AG08396 (cell line): ENCODE measurements at regions not wholly inside any gene's neighbourhood (a gene's known extent, or its start where the extent isn't known, plus 50 kb on each side); places are given as distances from the start of the nearest gene placed in this dataset.
"Not testable (repeated sequence)": the region's sequence is repeated elsewhere in the genome, so short reads cannot be mapped to it uniquely, and the experiment has no call there.

Experiments used
- DNase-seq: peaks from one replicate; pipeline ENCODE4 v3.0.0; 2012; ENCODE audit warnings: low spot score, mixed read lengths

DNA sequence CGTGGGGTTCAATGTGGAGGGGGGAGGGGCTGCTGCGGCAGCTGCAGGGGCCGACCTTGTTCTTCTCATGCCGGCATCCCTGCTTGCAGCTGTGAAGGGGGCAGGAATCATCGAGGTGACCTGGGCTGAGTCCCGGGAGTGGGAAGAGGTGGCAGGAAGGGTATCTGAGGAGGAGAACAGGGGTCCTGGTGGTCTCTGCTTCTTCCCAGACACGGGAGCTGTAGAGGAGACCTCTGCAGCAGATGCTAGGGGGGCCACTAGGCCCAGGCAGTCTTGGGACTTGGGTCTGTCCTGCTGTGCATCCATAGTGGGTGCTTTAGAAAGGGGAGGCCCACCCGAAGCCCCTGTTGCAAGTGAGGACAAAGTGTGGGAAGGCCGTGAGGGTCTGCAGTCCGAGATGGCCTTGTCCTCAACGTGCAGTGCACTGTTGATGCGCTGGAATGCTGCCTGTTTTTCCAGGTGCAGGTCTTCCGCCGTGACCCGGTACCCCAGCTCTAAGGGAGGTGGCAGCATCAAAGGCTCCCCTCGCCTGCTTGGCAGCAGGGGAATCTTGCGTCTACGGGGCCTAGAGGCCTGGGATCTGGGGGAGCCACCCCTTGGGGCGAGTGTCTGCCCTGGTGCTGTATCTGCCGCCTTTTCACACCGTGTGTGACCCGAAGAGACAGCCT lies 1370.0 kb downstream of the CDH12 start:
- DNase-seq, result not testable (repeated sequence)

DNA sequence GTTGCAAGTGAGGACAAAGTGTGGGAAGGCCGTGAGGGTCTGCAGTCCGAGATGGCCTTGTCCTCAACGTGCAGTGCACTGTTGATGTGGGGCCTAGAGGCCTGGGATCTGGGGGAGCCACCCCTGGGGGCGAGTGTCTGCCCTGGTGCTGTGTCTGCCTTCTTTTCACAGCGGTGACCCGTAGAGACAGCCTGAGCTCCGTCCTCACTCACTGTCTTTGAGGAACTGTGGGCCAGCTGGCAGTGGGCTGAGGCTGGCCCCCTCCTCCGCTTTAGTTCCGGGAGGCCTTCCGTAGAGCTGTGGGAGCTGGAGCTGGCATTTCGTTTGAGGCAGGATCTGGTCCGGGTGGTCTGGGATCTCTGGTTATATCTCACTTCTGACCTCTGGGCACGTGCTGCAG lies 1370.6 kb downstream of the CDH12 start:
- not testable (repeated sequence) for DNase-seq

DNA sequence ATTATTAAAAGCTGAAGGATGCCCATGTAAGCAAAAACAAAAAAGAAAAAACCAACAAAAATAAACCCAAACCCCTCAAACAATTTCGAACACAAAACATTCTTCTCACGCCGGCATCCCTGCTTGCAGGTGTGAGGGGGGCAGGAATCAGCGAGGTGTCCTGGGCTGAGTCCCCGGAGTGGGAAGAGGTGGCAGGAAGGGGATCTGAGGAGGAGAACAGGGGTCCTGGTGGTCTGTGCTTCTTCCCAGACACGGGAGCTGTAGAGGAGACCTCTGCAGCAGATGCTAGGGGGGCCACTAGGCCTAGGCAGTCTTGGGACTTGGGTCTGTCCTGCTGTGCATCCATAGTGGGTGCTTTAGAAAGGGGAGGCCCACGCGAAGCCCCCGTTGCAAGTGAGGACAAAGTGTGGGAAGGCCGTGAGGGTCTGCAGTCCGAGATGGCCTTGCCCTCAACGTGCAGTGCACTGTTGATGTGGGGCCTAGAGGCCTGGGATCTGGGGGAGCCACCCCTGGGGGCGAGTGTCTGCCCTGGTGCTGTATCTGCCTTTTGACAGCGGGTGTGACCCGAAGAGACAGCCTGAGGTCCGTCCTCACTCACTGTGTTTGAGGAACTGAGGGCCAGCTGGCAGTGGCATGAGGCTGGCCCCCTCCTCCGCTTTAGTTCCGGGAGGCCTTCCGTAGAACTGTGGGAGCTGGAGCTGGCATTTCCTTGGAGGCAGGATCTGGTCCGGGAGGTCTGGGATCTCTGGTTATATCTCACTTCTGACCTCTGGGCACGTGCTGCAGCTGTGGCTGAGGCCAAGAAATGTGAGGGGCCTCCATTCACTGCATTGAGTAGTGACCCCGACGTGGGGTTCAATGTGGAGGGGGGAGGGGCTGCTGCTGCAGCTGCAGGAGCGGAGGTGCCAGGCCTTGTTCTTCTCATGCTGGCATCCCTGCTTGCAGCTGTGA lies 1371.5 kb downstream of the CDH12 start:
- not testable (repeated sequence) for DNase-seq

DNA sequence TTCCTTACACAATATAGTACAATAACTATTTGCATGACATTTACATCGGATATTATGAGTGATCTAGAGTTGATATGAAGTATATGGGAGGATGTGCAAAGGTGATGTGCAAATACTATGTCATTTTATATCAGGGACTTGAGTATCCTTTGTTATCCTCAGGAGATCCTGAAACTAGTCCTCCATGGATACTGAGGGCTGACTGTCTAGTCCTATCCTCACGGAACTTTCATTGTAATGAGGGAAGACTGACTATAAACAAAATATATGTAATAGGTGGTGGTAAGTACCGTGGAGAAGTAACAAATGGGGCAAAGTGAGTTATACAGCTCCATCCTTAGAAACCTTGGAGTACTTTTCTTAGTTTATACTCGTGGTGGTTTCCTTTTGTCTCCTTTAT lies 1373.1 kb downstream of the CDH12 start:
- DNase-seq, result not testable (repeated sequence)

DNA sequence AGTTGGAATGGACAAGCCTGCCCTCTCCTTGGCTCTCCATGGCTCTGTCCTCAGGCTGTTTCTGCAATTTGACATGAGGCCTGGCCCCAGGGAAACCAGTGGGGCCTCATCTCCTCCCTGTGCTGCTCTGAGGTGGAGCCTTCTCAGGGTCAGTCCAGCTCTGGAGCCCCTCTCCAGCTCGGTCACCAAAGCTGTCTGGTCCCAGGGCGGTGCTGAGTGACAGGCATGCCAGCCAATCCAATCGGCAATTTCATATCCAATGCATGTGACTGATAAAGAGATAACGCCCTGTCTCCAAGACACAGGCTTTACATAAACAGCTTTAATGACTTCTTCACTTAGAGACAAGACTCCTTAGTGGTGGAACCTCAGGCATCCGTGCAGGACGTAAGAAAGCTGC lies 1379.2 kb downstream of the CDH12 start:
- DNase-seq, result not testable (repeated sequence)

DNA sequence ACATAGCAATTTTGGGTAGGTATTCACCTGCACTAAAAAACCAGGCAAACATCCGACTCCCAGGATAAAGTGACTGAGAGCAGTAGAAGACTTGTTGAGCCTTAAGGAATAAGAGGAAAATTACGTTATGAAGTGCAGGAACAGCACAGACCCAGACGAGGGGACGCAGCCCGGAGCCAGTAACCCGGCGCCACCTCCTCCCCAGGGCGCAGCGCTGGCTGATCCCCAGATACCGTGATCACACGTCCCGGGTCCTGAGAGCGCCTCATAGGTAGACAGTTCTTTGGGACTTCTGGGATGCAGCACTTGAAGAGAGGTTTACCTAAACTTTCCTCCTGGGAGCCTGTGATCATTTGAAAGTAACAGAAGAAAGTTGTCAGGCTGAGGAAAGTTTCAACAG lies 1379.7 kb downstream of the CDH12 start:
- not testable (repeated sequence) for DNase-seq

DNA sequence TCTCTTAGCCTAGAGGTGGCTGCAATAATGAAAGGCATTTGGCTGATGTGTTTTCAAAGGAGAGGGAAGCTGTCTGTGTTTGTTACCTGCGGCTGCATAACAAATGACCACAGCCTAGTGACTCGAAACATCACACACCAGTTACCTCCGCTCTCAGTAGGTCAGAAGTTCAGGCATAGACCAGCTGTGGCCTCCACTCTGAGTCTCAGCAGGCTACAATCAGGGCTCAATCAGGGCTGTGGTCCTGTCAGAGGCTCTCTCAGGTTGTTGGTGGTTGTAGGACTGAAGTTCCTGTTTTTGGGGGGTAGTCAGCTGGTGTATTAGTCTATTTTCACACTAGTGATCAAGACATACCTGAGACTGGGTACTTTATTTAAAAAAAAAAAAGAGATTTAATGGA lies 1381.5 kb downstream of the CDH12 start:
- DNase-seq, result not testable (repeated sequence)

DNA sequence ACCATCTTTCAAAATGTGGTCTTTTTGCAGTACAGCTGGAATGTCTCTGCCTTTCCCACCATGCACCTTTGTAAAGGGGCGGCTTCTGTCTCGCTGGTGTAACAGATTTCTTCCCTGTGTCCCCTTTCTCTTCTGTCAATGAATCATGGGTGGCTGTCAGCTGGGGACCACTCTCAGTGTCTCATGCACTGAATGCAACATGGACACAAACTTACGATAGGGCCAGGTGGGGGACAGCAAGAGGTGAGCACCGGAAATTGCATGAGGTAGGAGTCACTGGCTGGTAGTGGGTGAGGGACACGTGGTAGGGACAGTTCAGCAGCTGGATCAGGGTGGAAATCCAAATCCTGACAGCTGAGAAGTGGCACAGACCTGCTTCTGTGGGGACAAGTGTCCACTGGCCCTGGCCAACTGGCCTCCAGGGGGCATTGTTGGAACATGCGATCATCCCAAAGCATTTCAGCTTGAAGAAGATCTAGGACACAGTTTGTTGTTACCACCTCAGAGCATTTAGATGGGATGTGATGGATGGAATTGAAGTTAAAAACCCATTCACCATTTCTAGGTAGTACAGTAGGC lies 1383.5 kb downstream of the CDH12 start:
- peak; percentile 13 for DNase-seq

DNA sequence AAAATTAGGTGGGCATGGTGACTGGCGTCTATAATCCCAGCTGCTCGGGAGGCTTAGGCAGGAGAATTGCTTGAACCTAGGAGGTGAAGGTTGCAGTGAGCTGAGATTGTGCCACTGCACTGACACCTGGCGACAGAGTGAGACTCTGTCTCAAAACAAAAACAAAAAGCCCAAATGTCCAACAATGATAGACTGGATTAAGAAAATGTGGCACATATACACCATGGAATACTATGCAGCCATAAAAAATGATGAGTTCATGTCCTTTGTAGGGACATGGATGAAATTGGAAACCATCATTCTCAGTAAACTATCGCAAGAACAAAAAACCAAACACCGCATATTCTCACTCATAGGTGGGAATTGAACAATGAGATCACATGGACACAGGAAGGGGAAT lies 1385.6 kb downstream of the CDH12 start:
- DNase-seq, result not testable (repeated sequence)

DNA sequence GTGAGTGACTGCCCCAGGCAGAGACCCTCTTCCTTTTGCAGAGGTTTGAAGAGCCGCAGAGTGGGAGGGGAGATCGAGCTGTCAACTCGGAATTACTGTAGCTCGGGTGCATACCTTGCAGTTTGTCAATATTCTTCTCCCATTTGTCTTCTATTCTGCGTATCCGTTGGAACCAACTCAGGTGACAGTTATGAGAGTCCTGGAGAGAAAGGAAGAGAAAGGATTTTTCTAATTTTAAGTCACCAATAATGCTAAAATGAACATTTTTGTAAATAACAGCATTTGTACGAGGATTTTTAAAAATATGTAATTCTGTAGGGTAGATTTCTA lies 1393.4 kb downstream of the CDH12 start:
- DNase-seq, result not testable (repeated sequence)

DNA sequence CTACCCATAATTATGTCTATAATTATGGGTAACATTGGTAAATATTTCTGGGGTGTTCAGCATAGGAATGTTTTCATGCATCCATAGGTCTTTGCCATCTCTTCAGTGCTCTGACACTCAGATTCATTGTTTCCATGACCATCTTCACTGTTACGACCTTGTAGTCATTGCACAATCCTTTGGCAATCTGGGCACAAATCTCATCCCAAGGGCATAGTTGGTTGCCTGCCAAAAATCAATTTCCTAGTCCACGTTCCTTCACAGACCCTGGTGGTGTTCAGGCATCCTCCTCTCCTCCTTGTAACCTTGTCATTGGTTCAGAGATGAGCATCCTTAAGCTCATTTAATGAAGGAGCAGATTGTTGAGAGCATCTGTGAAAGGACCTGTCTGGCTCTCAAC lies 1400.7 kb downstream of the CDH12 start:
- DNase-seq, result no peak

DNA sequence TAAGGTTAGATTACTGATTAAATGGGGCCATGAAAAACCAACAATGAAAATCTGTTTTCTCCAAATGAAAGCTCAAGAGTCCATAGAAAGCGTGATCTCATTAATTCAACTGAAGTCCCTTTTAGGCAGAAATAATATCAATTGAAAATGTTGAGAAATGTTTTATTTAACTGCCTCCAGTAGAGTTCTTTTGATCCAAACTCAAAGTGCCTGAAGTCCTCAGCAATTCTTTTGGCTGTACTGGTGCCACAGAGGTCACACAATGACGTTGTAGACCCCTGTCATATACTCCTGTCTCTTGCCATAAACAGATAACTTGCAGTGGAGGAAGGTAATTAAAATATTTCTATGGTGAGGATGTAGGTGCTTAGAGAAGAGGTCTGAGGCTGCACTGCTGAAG lies 1420.5 kb downstream of the CDH12 start:
- no peak for DNase-seq

DNA sequence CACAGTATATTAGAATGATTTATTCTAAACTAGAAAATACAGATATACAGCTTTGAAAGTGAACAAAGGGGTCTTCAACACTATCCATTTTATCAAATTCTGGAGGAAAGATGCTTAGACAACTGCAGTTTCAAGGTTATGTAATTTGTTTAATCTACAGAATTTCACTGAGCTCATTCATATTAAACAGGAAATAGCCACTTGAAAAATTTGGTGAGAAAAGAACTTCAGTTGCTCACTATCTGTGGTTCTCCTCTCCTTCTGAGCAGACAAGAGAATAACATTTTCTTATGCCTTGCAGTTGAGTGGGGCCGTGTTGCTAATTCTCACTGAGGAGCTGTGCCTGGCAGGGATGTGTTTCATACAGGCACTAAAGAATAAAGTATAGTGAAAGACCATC lies 1428.2 kb downstream of the CDH12 start:
- DNase-seq, result no peak

DNA sequence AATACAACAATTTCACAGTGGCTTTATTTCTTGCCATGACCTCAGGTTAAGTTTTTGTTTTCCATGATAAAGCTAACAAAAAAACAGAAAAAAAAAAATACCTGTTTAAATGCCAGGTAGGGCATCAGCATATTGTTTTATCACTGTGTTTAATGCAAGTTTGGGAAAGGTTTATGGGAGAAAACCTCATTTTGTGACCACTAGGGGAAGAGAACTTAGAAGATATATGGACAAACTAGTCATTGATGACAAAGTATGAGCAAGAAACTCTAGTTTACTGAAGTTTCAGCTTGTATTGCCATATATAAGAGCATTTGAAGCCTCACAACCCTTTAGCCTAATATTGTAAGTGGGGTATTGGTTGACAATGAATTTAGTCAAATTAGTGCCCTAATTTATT lies 1431.4 kb upstream of the CDH18 start:
- no peak for DNase-seq

DNA sequence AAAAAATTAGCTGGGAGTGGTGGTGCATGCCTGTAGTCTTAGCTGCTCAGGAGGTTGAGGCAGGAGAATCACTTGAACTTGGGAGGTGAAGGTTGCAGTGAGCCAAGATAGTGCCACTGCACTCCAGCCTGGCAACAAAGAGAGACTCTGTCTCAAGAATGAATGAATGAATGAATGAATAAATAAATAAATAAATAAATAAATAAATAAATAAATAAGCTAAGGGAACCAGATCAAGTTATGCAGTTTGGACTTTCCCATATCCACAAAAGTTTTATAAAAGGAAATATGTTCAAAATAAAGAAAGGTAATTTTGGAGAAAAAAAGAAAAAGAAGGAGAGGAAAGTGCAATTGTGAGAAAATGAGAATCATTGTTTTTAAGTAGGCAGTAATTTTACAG lies 1414.1 kb upstream of the CDH18 start:
- DNase-seq, result not testable (repeated sequence)

DNA sequence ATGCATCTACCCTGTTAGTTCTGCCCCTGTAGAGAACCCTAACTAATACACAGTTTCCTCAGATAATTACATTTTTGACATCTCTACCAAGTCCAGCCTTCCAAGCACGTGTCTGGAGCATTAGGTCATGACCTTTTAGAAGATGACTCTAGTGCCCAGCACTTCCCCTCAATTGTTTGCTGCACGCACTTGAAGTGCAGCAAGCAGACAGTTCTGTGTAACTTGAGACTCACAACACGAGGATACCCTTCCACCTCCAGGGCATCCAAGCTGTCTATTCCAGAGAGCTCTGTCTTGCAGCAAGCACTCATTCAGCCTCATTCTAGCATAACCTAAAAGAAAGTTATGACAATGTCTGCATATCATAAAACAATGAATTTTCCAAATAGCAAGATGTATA lies 1410.5 kb upstream of the CDH18 start:
- no peak for DNase-seq

DNA sequence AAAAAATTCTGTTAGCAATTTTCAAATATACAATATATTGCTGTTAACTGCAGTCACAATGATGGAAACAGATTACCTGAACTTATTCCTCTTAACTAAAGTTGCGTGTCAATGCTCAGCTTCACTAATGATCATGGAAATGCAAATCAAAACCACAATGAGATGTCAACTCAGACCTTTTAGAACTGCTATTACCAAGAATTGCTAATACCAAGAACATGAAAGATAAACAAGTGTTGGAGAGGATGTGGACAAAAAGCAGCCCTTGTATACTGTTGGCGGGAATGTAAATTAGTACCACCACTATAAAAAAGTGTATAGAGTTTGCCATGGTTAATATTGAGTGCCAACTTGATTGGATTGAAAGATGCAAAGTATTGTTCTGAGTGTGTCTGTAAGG lies 1409.7 kb upstream of the CDH18 start:
- no peak for DNase-seq

DNA sequence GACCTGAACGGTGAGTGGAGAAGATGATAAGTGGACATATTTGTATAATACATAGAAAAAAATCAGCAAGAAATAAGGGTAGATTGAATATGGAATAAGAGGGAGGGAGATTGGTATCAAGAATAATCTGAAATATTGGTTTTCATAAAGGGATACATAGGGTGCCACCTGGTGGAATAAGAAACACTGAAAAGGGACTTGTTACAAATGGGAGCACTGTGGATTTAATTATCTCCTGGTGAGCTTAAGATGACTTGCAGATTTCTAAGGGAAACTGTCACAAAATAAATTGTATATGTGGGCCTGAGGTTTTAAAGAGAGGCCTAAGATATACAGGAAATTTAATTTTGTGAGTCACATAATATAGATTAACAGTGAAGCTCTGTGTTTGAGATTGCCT lies 1403.5 kb upstream of the CDH18 start:
- no peak for DNase-seq

DNA sequence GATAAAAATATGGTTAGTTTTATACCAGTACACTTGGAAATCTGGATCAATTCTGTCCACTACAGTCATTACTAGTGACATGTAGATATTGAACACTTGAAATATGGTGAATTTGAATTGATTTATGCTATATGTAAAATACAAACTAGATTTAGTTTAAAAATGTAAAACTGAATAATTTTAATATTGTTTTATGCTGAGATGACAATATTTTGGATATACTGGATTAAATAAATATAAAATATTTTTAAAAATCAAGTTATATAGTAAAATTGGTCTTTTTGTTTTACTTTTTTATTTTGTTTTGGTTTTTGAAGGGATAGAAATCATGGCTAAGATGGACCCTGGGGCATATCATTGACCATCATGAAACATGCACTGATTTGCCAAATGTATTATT lies 1372.8 kb upstream of the CDH18 start:
- DNase-seq, result not testable (repeated sequence)

DNA sequence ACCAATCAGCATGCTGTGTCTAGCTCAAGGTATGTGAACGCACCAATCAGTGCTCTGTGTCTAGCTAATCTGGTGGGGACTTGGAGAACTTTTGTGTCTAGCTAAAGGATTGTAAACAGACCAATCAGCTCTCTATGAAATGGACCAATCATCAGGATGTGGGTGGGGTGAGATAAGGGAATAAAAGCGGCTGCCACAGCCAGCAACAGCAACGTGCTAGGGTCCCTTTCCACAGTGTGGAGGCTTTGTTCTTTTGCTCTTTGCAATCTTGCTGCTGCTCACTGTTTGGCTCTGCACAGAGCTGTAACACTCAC lies 1353.9 kb upstream of the CDH18 start:
- not testable (repeated sequence) for DNase-seq

DNA sequence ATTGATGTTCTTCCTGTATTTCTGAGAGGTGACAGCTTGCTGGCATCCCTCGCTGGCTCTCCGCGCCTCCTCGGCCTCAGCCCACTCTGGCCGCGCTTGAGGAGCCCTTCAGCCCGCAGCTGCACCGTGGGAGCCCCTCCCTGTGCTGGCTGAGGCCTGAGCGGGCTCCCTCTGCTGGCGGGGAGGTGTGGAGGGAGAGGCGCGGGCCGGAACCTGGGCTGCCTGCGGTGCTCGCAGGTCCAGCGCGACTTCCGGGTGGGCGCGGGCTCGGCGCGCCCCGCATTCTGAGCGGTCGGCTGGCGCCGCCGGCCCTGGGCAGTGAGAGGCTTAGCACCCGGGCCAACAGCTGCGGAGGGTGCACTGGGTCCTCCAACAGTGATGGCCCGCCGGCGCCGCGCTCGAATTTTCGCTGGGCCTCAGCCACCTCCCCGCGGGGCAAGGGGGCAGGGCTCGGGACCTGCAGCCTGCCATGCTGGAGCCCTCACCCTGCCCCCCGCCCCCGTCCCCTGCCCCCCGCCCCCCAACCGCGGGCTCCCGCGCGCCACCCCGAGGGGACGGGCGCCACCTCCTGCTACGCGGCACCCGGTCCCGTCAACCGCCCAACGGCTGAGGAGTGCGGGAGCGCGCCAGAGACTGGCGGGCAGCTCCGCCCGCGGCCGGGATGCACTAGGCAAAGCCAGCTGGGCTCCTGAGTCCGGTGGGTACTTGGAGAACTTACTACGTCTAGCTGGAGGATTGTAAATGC lies 1353.4 kb upstream of the CDH18 start:
- not testable (repeated sequence) for DNase-seq

DNA sequence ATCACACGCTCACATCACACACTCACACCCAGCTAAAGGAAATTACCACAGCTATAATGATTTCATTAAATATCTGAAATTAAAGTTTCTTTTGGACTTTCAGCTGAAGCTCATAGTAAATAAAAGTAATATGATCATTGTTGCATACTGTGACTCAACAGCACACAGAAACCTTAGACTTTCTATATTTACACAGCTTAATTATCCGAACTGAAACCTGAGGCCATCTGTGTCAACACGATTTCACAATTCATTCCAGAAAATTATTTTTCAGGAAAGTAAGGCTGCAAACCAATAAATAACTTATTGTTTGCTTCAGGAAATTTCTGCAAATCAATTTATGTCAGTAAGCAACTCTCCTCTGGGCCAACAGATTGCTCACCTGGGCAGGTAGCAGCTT lies 1352.2 kb upstream of the CDH18 start:
- not testable (repeated sequence) for DNase-seq

DNA sequence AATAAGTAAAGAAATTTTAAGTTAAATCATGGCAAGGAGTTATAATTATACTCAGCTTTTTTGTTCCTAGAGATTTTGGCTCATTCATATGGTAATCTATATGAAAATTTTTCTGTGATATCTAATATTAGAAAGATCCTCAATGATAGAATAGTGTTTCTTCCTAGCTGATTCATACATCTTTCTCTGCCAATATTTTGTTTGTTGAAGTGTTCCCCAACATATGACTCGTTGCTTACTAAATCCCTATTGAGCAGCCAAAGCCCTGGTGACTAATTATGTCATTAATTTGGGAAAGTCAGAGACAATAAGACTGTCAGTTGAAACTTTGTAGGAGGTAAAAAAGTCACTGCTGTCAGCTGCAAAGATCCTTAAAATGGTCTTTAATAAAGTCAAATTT lies 1348.5 kb upstream of the CDH18 start:
- DNase-seq, result not testable (repeated sequence)
